Bronchial epithelial cell (primary cell): ENCODE measurements at regions not wholly inside any gene's neighbourhood (a gene's known extent, or its start where the extent isn't known, plus 50 kb on each side); places are given as distances from the start of the nearest gene placed in this dataset.

Experiments used
- DNase-seq: peaks from one replicate; pipeline ENCODE4 v3.0.0-alpha.2; 2010; ENCODE audit warnings: low read depth
- FAIRE-seq: peaks from 2 replicates; lab custom pipeline; 2011; peaks lifted over from hg19 to GRCh38; lab: Jason Lieb, UNC
- H3K27me3 ChIP-seq: 2 replicates; pipeline ENCODE4 v1.5.1; 2011; ENCODE audit warnings: low read length; ENCODE audit not compliant: control insufficient read depth, insufficient read depth
- H3K36me3 ChIP-seq: 2 replicates; pipeline ENCODE4 v1.5.1; 2011; ENCODE audit warnings: low read length; ENCODE audit not compliant: control insufficient read depth, insufficient read depth
- H3K4me3 ChIP-seq: 2 replicates; pipeline ENCODE4 v1.5.1; 2011; ENCODE audit warnings: mild to moderate bottlenecking, low read depth, low read length, control low read depth
- CTCF ChIP-seq: IDR thresholded peaks from 2 replicates; pipeline ENCODE4 v1.5.1; 2011; ENCODE audit warnings: mild to moderate bottlenecking, moderate library complexity, low read length, control low read depth, inconsistent platforms; ENCODE audit not compliant: insufficient read depth, severe bottlenecking

- no peak for TF ChIP-seq CTCF
- H3K27me3 ChIP-seq: no peaks in the 10 kb centered on the region
- no peaks in the 10 kb centered on the region for H3K36me3 ChIP-seq
- DNase-seq (peak; percentile 66), FAIRE-seq (no peak)
- H3K4me3 ChIP-seq: no peak overlapping the region
These were observed 65.5 kb upstream of the HHIP start for GRCh38 chr4:144580430-144580829.

DNA sequence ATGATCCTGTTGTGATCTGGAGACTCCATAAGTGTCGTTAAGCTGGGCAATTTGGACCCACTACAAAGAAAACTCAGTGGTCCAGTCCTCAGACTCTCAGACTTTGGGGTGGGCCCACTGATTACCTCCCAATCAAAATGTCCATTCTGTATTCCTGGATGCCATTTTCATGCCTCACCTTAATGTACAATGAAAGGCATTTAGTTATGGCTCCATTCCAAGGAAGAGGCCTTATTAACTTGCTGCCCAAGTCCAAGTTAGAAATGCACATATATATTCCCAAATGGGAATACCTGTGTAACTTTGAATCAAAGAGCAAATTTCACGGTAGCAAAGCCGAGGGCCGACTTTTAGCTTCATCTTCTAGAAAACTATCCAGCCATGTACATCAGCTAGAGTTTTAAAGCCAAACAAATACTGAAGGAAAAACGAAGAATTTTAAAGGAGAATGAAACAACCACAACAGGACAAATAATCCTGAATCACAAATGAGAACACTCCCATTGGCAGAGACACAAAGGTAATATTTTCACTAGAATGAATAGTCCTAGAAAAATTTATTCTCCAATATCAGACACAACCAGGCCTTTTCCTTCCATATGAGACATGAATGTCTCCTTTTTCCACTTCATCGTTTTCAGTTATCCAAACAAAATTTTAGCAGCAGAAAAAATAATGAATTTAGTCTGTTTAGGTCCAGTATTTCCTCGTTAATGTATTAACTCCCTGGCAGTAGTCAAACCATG lies 63.7 kb upstream of the HHIP start:
- H3K27me3 ChIP-seq: no peaks in the 10 kb centered on the region
- no peak overlapping the region for H3K4me3 ChIP-seq
- TF ChIP-seq CTCF: no peak
- no peak for FAIRE-seq
- DNase-seq: peak; percentile 89
- H3K36me3 ChIP-seq: no peaks in the 10 kb centered on the region

DNA sequence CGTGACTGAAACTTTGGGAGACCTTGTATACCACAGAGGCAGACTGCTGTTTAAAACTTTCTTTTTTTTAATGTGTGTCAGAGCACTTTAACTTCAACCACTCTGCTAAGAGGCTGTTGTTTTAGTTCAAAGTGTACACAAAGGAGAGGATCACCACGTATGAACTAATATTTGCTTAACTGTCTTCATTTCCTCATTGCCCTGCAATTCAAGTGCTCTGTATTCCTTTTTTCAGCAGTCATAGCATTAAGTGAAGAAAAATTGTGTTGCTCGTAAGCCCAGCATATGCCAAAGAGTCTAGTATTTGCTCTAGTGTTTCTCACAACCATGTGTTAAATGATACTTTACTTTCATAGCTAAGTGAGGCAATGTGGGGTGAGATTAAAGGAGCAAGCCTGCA lies 63.0 kb upstream of the HHIP start:
- FAIRE-seq: no peak
- no peak overlapping the region for H3K4me3 ChIP-seq
- DNase-seq: peak; percentile 74
- no peaks in the 10 kb centered on the region for H3K36me3 ChIP-seq
- no peak for TF ChIP-seq CTCF
- no peaks in the 10 kb centered on the region for H3K27me3 ChIP-seq

DNA sequence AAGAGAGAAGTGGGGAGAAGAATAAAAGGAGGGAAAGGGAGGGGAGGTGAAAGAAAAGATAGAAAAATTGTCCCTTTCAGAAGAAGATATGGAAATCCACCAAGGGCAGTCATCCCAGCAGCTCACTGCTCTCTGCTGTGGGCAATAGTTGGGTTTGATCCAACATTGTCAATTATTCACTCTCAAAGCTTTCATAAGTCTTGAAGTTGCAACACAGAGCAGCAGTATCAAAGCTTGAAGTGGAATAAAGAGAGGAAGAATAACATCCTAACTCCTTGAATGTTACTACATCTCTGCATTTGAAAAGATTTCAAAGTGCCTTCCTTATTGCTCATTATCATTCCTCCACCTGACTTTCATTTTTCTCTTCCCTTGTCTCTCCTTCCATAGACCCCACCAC lies 62.3 kb upstream of the HHIP start:
- no peaks in the 10 kb centered on the region for H3K36me3 ChIP-seq
- TF ChIP-seq CTCF: no peak
- peak; percentile 80 for DNase-seq
- H3K4me3 ChIP-seq: no peak overlapping the region
- no peaks in the 10 kb centered on the region for H3K27me3 ChIP-seq
- no peak for FAIRE-seq

DNA sequence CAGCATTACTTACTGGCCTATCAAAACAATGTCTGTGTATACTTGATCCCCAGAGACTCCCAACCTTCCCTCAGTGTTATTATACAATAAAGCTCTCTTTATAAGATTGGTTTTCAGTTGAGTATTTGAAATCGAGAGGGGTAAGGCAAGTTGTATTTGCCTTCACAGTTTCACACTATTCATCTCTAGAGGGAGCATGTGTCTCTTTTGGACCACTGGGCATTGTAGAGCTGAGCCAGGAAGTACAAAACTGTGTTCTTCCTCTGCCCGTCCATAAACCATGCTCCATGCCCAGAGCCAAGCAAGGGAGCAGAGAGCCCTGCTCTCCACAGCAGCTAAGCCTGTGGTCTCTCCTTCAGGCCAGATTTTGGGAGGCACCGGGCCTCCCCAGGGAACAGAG lies 61.5 kb upstream of the HHIP start:
- no peak for FAIRE-seq
- no peak for DNase-seq
- no peak for TF ChIP-seq CTCF
- Histone ChIP-seq H3K4me3 (no peak overlapping the region), H3K27me3 (no peaks in the 10 kb centered on the region), H3K36me3 (no peaks in the 10 kb centered on the region)

DNA sequence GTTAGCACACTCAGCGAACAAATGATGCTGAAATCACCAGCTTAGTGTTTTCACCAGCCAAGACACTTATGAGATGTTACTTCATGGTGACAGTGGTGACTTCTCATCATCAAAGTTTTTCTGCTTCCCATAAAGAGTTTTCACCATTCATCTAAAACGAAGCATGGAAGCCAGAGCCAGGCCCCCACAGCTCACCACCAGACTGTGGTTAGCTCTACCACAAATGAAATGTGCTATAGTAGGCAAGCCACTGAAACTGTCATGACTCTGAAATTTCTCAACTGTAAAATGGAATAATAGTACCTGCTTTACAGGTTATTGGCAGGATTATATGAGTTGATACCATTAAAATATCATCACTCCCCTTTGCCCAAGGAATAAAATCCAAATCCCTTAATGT lies 56.4 kb upstream of the HHIP start:
- Histone ChIP-seq H3K36me3 (no peaks in the 10 kb centered on the region), H3K27me3 (no peaks in the 10 kb centered on the region), H3K4me3 (no peak overlapping the region)
- TF ChIP-seq CTCF: no peak
- DNase-seq: no peak
- no peak for FAIRE-seq
